ENCODE measurements at regions not wholly inside any gene's neighbourhood (a gene's known extent, or its start where the extent isn't known, plus 50 kb on each side); places are given as distances from the start of the nearest gene placed in this dataset.

DNA sequence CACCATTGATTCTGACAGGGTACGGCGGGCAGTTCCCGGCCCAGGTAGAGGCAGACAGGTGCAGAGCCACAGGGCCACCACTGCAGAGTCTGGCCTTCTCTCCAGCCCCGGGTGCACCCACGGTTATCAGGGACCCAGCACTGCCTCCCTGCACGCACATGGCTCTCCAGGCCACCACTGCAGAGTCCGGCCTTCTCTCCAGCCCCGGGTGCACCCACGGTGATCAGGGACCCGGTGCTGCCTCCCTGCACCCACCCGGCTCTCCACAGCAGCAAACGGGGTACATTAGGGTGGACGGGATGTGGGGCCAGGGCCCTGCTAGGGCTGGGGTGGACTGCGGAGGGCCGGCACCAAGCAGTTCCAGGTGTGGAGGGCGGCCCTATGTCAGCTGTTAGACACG, 272.9 kb downstream of the BRD1 start:
- H3K9me2 ChIP-seq (replicated peaks; ENCODE audit: low read depth, low read length), result no peaks in the 10 kb centered on the region
- no peak overlapping the region for H2AFZ ChIP-seq (ENCODE audit: low read length)
- H3K4me2 ChIP-seq (ENCODE audit: low read depth, low read length, poor library complexity, severe bottlenecking), result no peak overlapping the region
- TF ChIP-seq EZH2phosphoT487 (IDR thresholded peaks at IDR 0.05; ENCODE audit: borderline replicate concordance), result no peak
- TF ChIP-seq, protein P1, sequence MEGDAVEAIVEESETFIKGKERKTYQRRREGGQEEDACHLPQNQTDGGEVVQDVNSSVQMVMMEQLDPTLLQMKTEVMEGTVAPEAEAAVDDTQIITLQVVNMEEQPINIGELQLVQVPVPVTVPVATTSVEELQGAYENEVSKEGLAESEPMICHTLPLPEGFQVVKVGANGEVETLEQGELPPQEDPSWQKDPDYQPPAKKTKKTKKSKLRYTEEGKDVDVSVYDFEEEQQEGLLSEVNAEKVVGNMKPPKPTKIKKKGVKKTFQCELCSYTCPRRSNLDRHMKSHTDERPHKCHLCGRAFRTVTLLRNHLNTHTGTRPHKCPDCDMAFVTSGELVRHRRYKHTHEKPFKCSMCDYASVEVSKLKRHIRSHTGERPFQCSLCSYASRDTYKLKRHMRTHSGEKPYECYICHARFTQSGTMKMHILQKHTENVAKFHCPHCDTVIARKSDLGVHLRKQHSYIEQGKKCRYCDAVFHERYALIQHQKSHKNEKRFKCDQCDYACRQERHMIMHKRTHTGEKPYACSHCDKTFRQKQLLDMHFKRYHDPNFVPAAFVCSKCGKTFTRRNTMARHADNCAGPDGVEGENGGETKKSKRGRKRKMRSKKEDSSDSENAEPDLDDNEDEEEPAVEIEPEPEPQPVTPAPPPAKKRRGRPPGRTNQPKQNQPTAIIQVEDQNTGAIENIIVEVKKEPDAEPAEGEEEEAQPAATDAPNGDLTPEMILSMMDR (conservative IDR thresholded peaks at IDR 0.05; ENCODE audit: low read length), result no peak
- H3K36me3 ChIP-seq (ENCODE audit: insufficient read depth, low read length), result no peaks in the 10 kb centered on the region
- H4K20me1 ChIP-seq (ENCODE audit: insufficient read depth, low read length, poor library complexity, severe bottlenecking), result no peaks in the 10 kb centered on the region
- H3K79me2 ChIP-seq (ENCODE audit: insufficient read depth, low read length), result peaks cover 4% of the 10 kb centered on the region; the same call in 1 of the 2 replicates
- H3K4me3 ChIP-seq (ENCODE audit: low read length, poor library complexity, severe bottlenecking), result no peak overlapping the region
- no peaks in the 10 kb centered on the region for H3K9me3 ChIP-seq (ENCODE audit: insufficient read depth, low read depth, low read length)
- no peaks in the 10 kb centered on the region for H3F3A ChIP-seq (ENCODE audit: low read depth)
- H3K9ac ChIP-seq (ENCODE audit: low read depth, low read length, poor library complexity, severe bottlenecking), result no peak overlapping the region
- no peaks in the 10 kb centered on the region for H3K27me3 ChIP-seq (ENCODE audit: insufficient read depth, low read length, poor library complexity, severe bottlenecking)
- H3K4me1 ChIP-seq (ENCODE audit: insufficient read depth, low read length, poor library complexity, severe bottlenecking), result no peaks in the 10 kb centered on the region

DNA sequence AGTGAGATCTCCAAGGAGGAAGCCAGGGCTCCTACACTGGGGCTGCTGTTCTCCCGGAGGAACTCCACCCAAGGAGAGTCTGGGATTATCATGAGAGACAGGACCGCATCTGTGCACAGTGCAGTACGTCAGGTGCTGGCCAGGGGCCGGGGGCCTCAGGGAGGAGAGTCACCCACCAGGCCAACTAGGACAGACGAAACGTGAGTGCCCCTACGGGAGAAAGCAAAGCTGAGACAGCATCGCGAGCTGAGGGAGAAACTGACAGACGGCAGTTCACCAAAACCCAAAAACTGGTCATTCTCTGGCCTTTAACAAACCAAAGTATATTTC, 273.4 kb downstream of the BRD1 start:
- no peak overlapping the region for H2AFZ ChIP-seq (ENCODE audit: low read length)

DNA sequence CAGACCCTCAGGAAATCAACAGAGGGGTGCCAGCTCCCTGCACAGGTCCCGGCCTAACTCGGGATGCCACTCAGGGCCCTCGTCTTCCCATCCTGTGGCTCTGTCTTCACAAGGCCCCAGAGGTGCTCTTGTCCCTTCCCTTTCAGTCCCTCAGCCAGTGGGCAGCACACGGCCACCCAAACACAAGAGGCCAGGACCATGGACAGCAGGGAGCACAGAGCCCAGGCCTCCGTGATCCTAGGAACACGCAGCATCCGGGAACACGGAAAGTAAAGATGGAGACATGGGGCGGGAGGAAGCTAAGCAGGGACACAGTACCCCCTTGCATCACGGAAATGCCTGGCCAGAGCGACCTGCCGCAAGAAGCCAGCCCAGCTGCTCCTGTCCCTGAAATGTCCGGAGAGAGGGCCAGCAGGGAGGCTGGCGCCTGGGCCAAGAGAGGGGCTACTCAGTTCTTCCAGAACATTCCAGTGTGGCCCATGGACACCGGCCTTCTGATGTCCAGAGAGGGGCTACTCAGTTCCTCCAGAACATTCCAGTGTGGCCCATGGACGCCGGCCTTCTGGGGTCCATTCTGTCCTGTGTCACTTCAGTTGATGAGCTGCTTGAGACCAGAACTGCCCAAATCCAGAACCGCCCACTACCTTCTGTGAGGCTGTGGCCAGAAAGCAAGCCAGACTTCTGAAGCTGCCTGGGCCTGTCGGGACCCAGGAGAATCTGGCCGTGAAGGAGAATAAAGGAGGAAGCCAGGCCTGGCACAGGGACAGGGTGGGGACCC, 274.0 kb downstream of the BRD1 start:
- Histone ChIP-seq H3K4me1 (ENCODE audit: insufficient read depth, low read length, poor library complexity, severe bottlenecking) (no peaks in the 10 kb centered on the region), H3K9me2 (replicated peaks; ENCODE audit: low read depth, low read length) (no peaks in the 10 kb centered on the region), H3K9me3 (ENCODE audit: insufficient read depth, low read depth, low read length) (no peaks in the 10 kb centered on the region), H3K9ac (ENCODE audit: low read depth, low read length, poor library complexity, severe bottlenecking) (no peak overlapping the region), H2AFZ (ENCODE audit: low read length) (no peak overlapping the region), H3F3A (ENCODE audit: low read depth) (no peaks in the 10 kb centered on the region), H4K20me1 (ENCODE audit: insufficient read depth, low read length, poor library complexity, severe bottlenecking) (no peaks in the 10 kb centered on the region), H3K4me2 (ENCODE audit: low read depth, low read length, poor library complexity, severe bottlenecking) (no peak overlapping the region), H3K79me2 (ENCODE audit: insufficient read depth, low read length) (peaks cover 4% of the 10 kb centered on the region; the same call in 1 of the 2 replicates), H3K36me3 (ENCODE audit: insufficient read depth, low read length) (no peaks in the 10 kb centered on the region), H3K4me3 (ENCODE audit: low read length, poor library complexity, severe bottlenecking) (no peak overlapping the region), H3K27me3 (ENCODE audit: insufficient read depth, low read length, poor library complexity, severe bottlenecking) (no peaks in the 10 kb centered on the region)
- TF ChIP-seq, protein P1 (conservative IDR thresholded peaks at IDR 0.05; ENCODE audit: low read length), result no peak
- TF ChIP-seq EZH2phosphoT487 (IDR thresholded peaks at IDR 0.05; ENCODE audit: borderline replicate concordance), result no peak

More for the DNA sequence above, 273.4 kb downstream of the BRD1 start:
- Histone ChIP-seq H3K4me2 (ENCODE audit: low read depth, low read length, poor library complexity, severe bottlenecking) (no peak overlapping the region), H3K9me2 (replicated peaks; ENCODE audit: low read depth, low read length) (no peaks in the 10 kb centered on the region), H3K9me3 (ENCODE audit: insufficient read depth, low read depth, low read length) (no peaks in the 10 kb centered on the region), H3K9ac (ENCODE audit: low read depth, low read length, poor library complexity, severe bottlenecking) (no peak overlapping the region), H3K79me2 (ENCODE audit: insufficient read depth, low read length) (peaks cover 4% of the 10 kb centered on the region; the same call in 1 of the 2 replicates), H4K20me1 (ENCODE audit: insufficient read depth, low read length, poor library complexity, severe bottlenecking) (no peaks in the 10 kb centered on the region), H3F3A (ENCODE audit: low read depth) (no peaks in the 10 kb centered on the region), H3K36me3 (ENCODE audit: insufficient read depth, low read length) (no peaks in the 10 kb centered on the region), H3K4me3 (ENCODE audit: low read length, poor library complexity, severe bottlenecking) (no peak overlapping the region), H3K27me3 (ENCODE audit: insufficient read depth, low read length, poor library complexity, severe bottlenecking) (no peaks in the 10 kb centered on the region), H3K4me1 (ENCODE audit: insufficient read depth, low read length, poor library complexity, severe bottlenecking) (no peaks in the 10 kb centered on the region)
- TF ChIP-seq, protein P1 (conservative IDR thresholded peaks at IDR 0.05; ENCODE audit: low read length), result no peak
- no peak for TF ChIP-seq EZH2phosphoT487 (IDR thresholded peaks at IDR 0.05; ENCODE audit: borderline replicate concordance)
